ENCODE measurements at regions not wholly inside any gene's neighbourhood (a gene's known extent, or its start where the extent isn't known, plus 50 kb on each side); places are given as distances from the start of the nearest gene placed in this dataset.
"Not testable (repeated sequence)": the region's sequence is repeated elsewhere in the genome, so short reads cannot be mapped to it uniquely, and the experiment has no call there.

GRCh38 chr1:199243423-199244061 lies 604.7 kb downstream of the PTPRC start:
- peak; percentile 54 for DNase-seq

- DNase-seq: no peak
Observed at GRCh38 chr1:199245946-199246345, 607.1 kb downstream of the PTPRC start.

- DNase-seq: no peak
Observed at GRCh38 chr1:199246716-199247115, 607.9 kb downstream of the PTPRC start.

DNA sequence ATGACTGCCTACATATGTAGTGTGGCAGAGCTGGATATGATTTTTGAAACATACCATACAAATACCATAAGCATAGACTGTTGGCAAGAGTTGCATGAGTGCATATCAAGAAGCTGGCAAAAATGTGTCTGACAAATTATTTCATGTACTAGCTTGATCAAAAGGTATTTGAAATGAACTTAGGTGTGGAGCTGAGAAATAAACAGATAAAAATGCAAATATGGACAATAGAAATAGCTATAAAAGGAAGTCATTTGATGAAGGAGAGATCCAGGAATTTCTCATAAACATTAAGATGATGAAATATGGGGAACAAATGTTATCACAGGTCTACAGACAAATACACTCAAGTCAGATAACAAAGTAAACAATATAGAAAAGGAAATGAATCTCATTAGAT lies 609.1 kb downstream of the PTPRC start:
- no peak for DNase-seq

GRCh38 chr1:199254040-199254439 lies 615.2 kb downstream of the PTPRC start:
- DNase-seq: not testable (repeated sequence)

DNA sequence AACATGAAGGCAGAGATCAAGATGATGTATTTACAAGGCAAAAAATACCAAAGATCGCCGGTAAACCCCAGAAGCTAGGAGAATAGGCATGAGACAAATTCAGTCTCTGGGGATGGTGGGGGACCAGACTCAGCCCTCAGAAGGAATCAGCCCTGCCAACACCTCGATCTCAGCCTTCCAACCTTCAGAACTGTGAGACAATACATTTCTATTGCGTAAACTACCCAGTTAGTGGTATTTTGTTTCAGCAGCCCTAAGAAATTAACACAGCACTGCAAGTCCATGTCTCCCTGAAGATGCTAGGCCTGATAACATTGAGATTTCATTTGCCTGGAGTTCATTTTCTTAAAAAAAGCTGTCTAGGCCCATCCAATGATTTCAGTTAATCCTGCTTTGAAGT lies 622.5 kb downstream of the PTPRC start:
- no peak for DNase-seq

GRCh38 chr1:199264283-199264682 lies 625.4 kb downstream of the PTPRC start:
- no peak for DNase-seq

DNA sequence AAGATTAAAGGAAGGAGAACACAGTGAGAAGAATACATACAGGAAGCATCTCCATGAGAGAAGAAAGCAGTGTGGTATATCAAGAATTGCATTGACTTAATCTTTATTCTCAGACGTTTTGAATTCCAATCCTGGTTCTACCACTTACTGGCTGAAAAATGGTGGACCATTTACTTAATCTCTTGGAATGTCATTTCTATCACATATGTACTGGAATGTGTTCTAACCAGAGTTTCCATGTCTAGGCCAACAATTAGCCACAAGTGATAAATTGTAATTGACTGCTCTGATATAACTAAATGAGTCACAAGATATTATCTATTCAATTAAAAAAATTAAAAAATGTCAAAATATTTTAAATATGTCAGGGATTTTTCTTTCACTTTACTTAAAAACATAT lies 626.1 kb downstream of the PTPRC start:
- DNase-seq: no peak

DNA sequence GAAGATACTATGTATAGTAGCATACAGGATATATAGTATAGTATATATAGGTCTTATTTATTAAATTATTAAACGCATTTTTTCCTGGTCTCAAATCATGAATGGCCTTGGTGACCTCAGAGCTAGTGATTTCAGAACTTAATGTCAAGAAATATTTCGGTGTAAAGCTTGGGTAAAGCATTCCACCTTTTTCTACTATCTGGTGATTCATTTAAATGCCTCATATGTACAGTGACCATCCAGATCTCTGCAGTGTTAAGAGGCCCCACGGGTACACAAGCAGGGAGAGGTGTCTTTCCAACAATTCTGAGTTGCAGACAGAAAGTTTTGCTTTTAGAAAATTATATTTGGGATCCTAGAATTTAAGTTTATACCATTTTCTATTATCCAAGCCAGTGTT lies 626.5 kb downstream of the PTPRC start:
- no peak for DNase-seq

- no peak for DNase-seq
Observed at GRCh38 chr1:199269241-199269640, 630.4 kb downstream of the PTPRC start.

DNA sequence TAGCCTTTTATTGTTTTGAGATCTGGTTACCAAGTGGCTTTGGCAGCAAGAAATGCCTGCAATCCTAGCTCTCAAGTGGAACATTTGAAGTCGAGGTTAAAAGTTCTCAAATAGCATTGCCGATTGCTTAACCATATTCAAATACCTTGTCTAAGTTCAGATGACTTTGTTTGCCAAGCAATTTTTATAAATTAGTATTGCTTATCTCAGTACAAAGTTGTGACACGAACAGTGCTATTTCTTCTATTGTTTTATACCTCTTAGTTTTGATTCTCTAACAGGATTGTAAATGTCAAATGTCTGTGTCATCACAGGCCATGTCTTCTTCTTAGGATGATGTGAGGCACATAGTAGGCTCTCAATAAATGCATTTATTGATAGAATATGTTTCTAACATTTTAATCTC lies 633.3 kb downstream of the PTPRC start:
- no peak for DNase-seq

DNA sequence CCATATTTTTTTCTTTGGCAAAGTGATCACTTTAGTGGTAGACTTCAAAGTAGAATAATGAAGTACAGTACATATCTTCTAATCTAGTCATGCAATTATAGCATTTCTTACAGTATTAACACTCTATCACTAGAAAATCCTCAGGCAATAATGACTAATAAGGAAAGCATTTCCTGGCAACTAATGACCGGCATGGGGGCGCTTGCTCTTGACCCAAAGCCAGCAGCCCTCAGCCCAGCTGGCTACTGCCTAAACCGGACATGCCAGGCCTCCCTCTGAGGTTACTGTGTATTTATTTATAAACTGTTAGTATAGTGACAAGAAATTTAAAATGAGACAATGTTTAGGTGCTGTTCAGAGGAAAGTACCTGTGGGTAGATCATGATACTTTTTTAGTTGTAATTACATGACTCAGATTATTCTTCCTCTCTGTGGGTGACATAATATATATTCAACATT lies 633.8 kb downstream of the PTPRC start:
- no peak for DNase-seq

GRCh38 chr1:199273837-199274379 lies 635.1 kb downstream of the PTPRC start:
- no peak for DNase-seq

GRCh38 chr1:199279067-199279466 lies 640.2 kb downstream of the PTPRC start:
- DNase-seq: no peak

DNA sequence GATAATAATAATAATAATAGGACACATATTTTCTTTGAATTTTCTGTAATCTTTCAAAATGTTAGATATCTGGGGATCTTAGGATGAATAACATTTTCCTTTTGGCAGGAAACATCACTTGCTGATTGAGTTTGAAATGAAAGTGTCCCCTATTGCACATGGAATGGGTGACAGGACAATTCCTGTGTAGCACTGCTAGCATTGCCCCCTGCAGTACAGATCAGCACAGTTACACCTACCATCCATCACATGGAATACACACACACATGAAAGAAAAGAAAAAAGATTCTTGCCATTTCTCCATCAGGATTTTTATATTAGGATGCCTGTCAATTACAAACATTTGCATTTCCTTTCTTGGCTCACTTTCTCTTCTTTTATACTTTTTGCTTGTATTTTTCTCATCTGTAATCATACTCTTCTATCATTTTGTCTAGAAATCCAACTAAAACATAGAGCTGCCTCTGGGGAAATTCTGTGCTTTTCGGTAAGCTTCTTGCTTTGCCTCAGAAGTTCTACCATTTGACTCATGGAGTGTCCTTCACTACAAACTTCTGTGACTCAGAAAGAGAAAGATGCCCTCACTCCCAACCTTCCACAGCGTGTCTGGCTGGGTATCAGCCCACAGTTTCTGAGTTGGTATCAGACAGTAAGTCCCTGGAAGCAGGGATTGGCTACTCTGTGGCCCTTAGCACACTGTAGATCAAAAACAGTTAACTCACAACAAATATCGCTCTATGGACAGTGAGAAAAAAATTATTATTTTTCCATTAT lies 641.2 kb downstream of the PTPRC start:
- no peak for DNase-seq

- DNase-seq: no peak
Observed at GRCh38 chr1:199282751-199283305, 644.0 kb downstream of the PTPRC start.

- no peak for DNase-seq
Observed at GRCh38 chr1:199283794-199284193, 645.0 kb downstream of the PTPRC start.

- no peak for DNase-seq
Observed at GRCh38 chr1:199287206-199287605, 648.4 kb downstream of the PTPRC start.

DNA sequence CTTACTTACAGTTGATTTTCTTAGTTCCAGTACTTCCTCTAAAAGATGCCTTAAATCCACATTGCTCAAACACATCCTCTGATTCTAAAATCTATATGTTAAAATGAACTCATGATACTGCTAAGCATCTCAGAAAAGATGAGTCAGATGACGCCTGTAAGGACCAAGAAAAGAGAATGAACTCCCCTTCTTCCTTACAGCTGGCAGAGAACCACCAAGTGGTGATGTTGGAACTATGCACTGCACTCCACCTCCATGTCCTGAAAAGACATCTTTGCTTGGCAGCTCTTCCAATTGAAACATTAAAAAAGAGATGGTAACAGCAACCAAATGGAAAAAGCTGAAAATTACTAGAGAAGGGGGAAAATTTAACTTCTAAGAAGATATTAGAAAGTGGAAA lies 648.8 kb downstream of the PTPRC start:
- DNase-seq: no peak

GRCh38 chr1:199290186-199290585 lies 651.3 kb downstream of the PTPRC start:
- no peak for DNase-seq

DNA sequence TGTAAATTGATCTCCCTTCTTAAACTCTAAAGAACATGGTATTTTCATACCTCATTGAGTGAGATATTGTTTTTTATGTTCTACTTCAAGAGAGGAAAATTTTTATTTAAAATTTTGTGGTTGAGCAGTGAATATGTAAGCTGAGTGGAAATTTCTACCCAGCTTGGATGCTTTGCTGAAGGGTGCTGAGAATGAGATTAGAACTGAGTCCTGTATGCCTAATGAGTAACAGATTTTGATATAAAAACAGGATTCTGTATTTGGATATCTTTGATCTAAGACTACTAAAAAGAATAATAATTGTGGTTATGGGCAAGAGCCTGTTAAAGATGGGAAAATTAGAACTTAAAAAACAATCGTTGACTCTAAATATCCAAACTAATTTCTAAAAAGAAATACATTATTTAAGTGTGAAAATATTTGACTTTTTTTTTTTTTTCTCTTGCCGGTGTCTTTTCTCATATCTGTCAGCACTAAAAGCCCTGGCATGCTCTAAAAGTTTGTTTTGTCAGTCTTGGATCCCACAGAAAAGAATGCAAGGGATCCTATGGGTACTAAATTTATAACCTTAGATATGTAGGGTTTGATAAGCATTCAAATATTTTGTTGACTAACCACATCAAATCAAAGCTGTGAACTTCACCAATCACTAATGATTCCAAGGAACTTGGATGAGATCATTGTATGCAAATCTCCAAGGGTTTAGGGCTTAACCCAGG lies 652.3 kb downstream of the PTPRC start:
- DNase-seq: no peak

DNA sequence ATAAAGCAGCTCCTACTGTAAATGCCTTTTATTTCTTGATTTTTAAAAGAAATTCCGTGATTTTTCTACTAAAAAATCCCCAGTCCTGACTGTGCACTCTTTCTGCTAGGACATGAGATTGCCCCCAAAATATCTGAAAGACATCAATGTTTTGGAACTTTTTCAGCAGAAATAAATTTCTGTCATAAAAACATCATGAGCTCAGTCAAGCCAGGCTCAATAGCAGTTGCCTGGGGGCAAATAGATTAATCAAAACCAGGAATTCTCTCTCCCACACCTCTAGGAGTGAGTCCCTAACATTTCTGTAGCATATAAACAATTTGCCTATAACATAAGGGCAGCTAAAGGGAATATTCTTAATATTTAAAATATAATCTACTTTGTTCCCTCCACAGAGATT lies 654.1 kb downstream of the PTPRC start:
- no peak for DNase-seq

DNA sequence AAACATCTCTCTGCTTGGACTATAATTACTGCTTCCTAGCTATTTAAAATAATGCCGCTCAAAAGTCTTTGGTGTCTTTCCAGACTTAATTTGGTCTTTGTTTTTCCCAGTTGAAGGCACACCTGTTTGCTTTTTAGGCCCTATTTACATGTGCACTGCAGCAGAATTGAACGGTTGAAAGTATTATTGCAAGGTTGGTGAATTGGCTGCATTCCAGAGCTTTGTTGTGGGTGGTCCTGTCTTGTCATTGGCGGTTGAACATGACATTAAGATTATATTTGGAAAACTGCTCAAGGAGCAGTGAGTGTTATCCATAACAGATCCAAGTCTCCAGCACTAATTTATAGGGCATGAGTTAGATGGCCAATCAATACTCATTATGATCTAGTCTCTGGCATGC lies 656.3 kb downstream of the PTPRC start:
- DNase-seq: peak; percentile 72

All from eye (tissue), 1 donor.